ENCODE measurements at regions not wholly inside any gene's neighbourhood (a gene's known extent, or its start where the extent isn't known, plus 50 kb on each side); places are given as distances from the start of the nearest gene placed in this dataset.

DNA sequence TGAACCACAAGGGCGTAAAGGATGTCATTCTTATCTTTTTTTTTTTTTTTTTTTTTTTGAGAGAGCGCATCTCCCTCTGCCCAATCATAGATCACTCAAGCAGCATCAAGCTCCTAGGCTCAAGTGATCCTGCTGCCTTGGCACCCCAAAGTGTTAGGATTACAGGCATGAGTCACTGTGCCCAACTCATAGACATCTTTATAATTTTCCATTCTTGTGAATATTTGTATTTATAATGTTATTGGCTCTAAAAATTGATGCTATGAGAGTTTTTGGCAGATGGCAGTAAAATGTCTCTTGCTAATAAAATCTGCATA lies 128.7 kb downstream of the AKR1D1 start:
- intact Hi-C loops (cut with DNase I): no loop called here
- 84 to 90% methylated on average over 2 of the region's 2 CpGs for WGBS, 2 donors

DNA sequence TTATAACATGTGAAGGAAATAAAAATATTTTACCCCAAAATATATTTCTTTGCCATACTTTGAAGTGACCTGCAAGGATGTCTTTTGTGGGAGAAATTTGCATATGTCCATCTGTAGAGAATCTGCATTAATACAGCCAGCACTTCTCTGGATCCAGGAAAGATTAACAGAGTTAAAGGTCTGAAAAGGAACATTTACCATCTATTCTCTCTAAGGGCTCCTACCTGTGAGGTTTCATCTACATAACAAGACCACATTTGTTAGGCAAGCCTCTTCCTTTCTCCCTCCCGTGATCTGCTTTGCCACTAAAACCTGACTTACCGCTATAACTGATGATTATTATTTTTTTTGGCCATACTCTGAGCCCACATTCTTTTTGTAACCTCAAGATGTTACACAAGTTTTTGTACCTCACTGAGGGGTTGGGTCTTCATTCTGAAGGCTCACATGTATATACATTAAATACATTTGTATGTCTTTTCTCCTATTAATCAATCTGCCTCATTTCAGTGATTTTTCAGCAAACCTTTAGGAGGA lies 129.4 kb downstream of the AKR1D1 start:
- intact Hi-C loops (cut with DNase I): no loop called here
- H3K4me1 ChIP-seq: peaks cover 9% of the 10 kb centered on the region
- ATAC-seq (no peak), DNase-seq (no peak)
- WGBS, 2 donors: 82 to 83% methylated on average over 2 of the region's 2 CpGs
- H3K27me3 ChIP-seq: no peaks in the 10 kb centered on the region
- H3K27ac ChIP-seq: no peak overlapping the region
- TF ChIP-seq, protein P1, sequence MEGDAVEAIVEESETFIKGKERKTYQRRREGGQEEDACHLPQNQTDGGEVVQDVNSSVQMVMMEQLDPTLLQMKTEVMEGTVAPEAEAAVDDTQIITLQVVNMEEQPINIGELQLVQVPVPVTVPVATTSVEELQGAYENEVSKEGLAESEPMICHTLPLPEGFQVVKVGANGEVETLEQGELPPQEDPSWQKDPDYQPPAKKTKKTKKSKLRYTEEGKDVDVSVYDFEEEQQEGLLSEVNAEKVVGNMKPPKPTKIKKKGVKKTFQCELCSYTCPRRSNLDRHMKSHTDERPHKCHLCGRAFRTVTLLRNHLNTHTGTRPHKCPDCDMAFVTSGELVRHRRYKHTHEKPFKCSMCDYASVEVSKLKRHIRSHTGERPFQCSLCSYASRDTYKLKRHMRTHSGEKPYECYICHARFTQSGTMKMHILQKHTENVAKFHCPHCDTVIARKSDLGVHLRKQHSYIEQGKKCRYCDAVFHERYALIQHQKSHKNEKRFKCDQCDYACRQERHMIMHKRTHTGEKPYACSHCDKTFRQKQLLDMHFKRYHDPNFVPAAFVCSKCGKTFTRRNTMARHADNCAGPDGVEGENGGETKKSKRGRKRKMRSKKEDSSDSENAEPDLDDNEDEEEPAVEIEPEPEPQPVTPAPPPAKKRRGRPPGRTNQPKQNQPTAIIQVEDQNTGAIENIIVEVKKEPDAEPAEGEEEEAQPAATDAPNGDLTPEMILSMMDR (IDR thresholded peaks at IDR 0.05): no peak
- no peak for TF ChIP-seq POLR2A (IDR thresholded peaks at IDR 0.05)
- no peaks in the 10 kb centered on the region for H3K36me3 ChIP-seq (replicated peaks in 1 of 2; ENCODE audit: insufficient read depth in 1 of 2, low read depth in 2 of 2)
- no peaks in the 10 kb centered on the region for H3K9me3 ChIP-seq
- H3K4me3 ChIP-seq: no peak overlapping the region

More for the DNA sequence above, 128.7 kb downstream of the AKR1D1 start:
- H3K9me3 ChIP-seq: no peaks in the 10 kb centered on the region
- H3K36me3 ChIP-seq (replicated peaks in 1 of 2; ENCODE audit: insufficient read depth in 1 of 2, low read depth in 2 of 2): no peaks in the 10 kb centered on the region
- no peak overlapping the region for H3K27ac ChIP-seq
- TF ChIP-seq, protein P1 (IDR thresholded peaks at IDR 0.05): no peak
- no peak overlapping the region for H3K4me3 ChIP-seq
- ATAC-seq: no peak
- DNase-seq: no peak
- H3K4me1 ChIP-seq: peaks cover 9% of the 10 kb centered on the region
- no peaks in the 10 kb centered on the region for H3K27me3 ChIP-seq

DNA sequence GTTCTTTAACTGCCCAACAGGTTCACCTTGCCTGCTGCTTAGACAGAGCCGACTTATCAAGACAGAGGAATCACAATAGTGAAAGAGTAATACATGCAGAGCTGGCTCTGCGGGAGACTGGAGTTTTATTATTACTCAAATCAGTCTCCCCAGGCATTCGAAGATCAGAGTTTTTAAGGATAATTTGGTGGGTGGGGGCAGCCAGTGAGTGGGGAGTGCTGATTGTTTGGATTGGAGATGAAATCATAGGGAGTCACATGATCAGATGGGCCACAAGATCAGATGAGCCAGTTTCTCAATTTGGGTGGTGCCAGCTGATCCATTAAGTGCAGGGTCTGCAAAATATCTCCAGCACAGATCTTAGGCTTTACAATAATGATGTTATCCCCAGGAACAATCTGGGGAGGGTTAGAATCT lies 131.3 kb downstream of the AKR1D1 start:
- no peak for DNase-seq
- intact Hi-C loops (cut with DNase I): no loop called here
- H3K4me3 ChIP-seq: no peak overlapping the region
- ATAC-seq: no peak
- H3K9me3 ChIP-seq: no peaks in the 10 kb centered on the region
- no peak overlapping the region for H3K27ac ChIP-seq
- no peak for TF ChIP-seq POLR2A (IDR thresholded peaks at IDR 0.05)
- no peaks in the 10 kb centered on the region for H3K27me3 ChIP-seq
- 74 to 80% methylated on average over 3 of the region's 3 CpGs for WGBS, 2 donors
- no peaks in the 10 kb centered on the region for H3K36me3 ChIP-seq (replicated peaks in 1 of 2; ENCODE audit: insufficient read depth in 1 of 2, low read depth in 2 of 2)
- peaks cover 20% of the 10 kb centered on the region for H3K4me1 ChIP-seq

DNA sequence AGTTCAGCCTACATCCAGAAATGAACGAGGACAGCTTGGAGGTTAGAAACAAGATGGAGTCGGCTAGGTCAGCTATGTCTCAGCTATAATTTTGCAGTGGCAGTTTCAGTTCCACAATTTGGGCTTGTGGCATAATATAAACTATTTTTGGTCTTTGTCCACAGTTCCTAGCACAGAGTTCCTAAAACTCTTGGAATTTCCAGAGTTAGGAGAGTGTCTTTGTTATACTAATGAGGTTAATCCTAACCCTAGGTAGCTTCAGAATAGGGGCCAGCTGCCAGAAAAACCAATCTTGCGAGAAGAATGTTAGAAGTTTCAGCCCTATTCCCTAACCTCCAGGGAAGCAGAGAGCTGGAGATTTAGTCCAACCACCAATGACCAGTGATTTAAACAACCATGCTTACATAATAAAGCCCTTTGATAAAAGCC lies 131.9 kb downstream of the AKR1D1 start:
- H3K36me3 ChIP-seq (replicated peaks in 1 of 2; ENCODE audit: insufficient read depth in 1 of 2, low read depth in 2 of 2): no peaks in the 10 kb centered on the region
- no peaks in the 10 kb centered on the region for H3K9me3 ChIP-seq
- intact Hi-C loops (cut with DNase I): no loop called here
- peaks cover 26% of the 10 kb centered on the region for H3K4me1 ChIP-seq
- ATAC-seq (no peak), DNase-seq (no peak)
- 75 to 86% methylated on average over 3 of the region's 3 CpGs for WGBS, 2 donors
- H3K27ac ChIP-seq: peak overlapping the region in 1 of 4 donors; percentile 16
- no peak overlapping the region for H3K4me3 ChIP-seq
- H3K27me3 ChIP-seq: no peaks in the 10 kb centered on the region
- no peak for TF ChIP-seq POLR2A (IDR thresholded peaks at IDR 0.05)
- TF ChIP-seq, protein P1 (IDR thresholded peaks at IDR 0.05): no peak

DNA sequence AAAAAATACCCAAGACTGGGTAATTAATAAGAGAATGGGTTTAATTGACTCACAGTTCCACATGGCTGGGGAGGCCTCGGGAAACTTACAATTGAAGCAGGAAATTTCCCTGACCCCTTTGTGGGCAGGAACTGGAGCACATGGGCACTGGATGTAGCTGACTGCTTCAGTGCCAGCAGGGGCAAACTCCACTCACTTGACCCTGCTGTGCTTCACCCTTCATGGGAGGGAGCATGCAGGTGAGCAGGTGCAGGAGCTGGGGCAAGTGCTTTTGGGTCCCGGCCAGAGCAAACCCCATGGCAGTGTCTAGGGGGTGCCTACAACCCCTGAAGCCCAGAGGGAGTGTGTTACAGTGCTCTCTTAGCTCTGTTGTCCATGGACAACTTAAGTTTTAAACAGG lies 132.6 kb downstream of the AKR1D1 start:
- no peak for TF ChIP-seq POLR2A (IDR thresholded peaks at IDR 0.05)
- TF ChIP-seq, protein P1 (IDR thresholded peaks at IDR 0.05): no peak
- no peaks in the 10 kb centered on the region for H3K9me3 ChIP-seq
- H3K27ac ChIP-seq: peak overlapping the region; percentile 16 to 36 (median 26)
- intact Hi-C loops (cut with DNase I): no loop called here
- 20 to 65% methylated on average over 2 of the region's 2 CpGs for WGBS, 2 donors
- peaks cover 28% of the 10 kb centered on the region for H3K4me1 ChIP-seq
- ATAC-seq (peak; percentile 52), DNase-seq (peak; percentile 36 to 69 (median 60))
- no peak overlapping the region for H3K4me3 ChIP-seq
- H3K27me3 ChIP-seq: no peaks in the 10 kb centered on the region
- no peaks in the 10 kb centered on the region for H3K36me3 ChIP-seq (replicated peaks in 1 of 2; ENCODE audit: insufficient read depth in 1 of 2, low read depth in 2 of 2)
